ENCODE measurements at regions not wholly inside any gene's neighbourhood (a gene's known extent, or its start where the extent isn't known, plus 50 kb on each side); places are given as distances from the start of the nearest gene placed in this dataset.

DNA sequence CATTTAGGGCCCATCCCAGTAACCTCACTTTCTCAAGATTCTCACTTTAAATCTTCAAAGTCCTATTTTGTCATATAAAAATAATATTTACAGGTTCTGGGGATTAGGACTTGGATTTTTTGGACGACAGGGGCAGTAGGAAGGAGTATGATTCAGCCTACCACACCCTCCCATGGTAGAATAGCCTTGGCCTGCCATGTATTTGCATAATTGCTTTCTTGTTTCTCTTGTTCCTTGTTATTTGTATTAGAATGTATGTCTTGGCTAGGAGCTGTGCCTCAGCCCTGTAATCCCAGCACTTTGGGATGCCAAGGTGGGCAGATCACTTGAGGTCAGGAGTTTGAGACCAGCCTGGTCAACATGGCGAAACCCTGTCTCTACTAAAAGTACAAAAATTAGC is 92.5 kb downstream of the ELAPOR2 start:
- TF ChIP-seq, protein P1, sequence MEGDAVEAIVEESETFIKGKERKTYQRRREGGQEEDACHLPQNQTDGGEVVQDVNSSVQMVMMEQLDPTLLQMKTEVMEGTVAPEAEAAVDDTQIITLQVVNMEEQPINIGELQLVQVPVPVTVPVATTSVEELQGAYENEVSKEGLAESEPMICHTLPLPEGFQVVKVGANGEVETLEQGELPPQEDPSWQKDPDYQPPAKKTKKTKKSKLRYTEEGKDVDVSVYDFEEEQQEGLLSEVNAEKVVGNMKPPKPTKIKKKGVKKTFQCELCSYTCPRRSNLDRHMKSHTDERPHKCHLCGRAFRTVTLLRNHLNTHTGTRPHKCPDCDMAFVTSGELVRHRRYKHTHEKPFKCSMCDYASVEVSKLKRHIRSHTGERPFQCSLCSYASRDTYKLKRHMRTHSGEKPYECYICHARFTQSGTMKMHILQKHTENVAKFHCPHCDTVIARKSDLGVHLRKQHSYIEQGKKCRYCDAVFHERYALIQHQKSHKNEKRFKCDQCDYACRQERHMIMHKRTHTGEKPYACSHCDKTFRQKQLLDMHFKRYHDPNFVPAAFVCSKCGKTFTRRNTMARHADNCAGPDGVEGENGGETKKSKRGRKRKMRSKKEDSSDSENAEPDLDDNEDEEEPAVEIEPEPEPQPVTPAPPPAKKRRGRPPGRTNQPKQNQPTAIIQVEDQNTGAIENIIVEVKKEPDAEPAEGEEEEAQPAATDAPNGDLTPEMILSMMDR (IDR thresholded peaks at IDR 0.05), result no peak

DNA sequence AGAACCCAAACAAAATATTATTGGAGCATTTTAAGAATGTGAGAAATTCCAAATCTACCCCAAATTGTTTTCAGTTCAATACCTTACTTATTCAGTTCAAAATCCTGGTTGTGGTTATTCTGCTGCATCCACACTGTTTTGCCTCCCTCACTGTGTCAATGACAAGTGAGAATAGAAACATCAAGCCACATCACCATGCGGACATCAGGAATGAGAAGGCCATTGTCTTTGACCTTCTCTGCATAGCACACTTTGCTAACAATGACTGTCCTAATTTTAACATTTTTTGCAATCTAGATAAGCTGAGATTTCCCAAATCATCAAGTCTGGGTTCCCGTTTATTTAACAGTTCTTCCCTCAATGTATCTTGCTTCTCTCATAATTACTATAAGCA is 93.7 kb downstream of the ELAPOR2 start:
- TF ChIP-seq, protein P1 (IDR thresholded peaks at IDR 0.05), result no peak

DNA sequence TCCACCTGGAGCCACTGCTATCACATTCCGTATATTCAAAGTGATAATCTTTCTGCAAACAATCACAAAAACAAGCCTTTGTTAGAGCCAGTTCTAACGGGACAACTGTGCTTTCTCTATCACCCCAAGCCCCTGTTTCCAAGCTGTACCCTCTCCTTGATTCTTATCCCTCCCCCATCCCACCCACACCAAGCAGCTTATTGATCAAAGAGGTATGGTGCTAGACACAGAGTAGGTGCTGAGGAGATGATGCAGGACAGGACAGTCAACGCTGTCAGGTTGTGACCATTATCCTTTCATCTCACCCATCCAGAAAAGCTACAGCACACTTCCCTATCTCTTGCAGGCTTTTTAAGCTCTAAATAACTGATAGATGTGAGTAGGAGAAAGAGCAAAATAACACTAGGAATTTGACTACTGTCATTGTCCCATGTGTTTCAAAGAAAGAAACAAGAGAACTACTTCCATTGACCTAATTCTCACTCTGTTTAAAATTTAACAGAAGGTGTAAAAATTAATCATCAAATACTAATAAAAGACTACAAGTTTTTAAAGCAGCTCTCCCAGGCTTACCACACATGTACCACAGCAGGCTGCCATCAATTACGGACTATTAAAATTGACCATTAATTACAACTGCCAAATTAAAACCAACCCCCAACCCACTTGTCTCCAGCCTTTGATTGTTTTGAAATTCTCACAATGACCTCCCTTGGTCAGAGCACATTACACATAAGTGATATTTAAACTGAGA is 94.3 kb downstream of the ELAPOR2 start:
- TF ChIP-seq, protein P1 (IDR thresholded peaks at IDR 0.05), result no peak

DNA sequence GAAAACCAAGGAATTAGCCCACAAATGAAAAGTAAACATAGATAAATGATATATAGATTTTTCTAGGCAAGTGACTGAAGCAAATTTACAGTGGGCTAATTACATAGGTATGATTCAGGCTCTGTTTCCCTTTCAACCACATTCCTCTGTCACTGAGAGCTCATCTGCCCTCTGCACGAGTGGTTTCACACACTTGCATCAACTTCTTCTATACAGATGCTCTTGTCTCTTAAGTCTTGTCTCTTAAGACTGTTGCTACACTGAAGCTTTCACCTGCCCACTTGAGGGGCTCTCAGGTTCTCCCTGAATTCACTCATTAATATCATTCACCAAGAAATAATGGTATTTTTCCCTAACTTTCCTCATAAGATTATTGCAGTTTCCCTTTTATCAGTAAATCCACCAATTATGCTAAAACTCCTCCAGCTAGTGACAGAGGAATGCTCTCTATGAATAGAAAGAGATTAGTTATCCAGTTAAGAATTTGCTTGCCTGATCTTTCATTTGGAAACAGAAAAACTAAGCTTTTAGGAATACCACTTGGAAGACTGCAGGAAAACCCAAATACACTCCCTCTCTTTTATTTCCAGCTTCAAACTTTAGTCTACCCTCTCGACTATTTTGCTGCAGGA is 95.7 kb downstream of the ELAPOR2 start:
- TF ChIP-seq, protein P1 (IDR thresholded peaks at IDR 0.05), result no peak

DNA sequence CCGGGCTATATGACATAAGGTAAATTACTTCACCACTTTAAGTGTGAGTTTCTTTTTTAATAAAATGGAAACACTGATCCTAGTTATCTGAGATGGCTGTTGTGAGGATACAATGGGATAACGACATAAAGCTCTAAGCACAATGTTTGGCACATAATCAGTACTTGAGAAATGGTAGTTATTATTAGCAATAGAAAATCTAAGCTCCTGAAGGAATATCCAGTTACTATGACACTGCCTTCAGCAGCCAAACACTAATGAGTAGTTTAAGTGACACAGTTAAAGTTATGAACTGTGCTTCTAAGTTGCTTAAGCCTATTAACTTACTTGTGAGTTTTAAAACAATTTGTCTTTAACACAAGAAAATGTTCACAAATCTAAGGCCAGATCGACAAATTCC is 96.8 kb downstream of the ELAPOR2 start:
- TF ChIP-seq, protein P1 (IDR thresholded peaks at IDR 0.05), result no peak

DNA sequence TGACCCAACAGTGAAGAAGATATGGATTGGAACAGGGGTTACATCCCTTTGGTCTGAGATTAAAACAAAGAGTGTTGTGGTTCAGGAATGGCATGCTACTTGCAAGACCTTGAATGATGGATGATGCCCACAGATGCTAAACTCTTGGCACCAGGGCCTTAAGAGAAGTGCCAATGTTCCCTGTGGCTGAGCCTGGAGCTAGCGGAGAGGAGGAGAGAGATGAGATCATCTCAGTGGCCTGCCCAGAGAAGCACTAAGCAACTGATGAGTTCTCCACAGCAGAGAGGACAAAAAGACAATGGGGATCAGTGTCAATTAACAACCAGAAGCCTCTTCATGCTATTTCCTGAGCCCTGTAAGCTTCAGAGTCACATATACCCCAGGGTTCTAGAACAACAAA is 97.8 kb downstream of the ELAPOR2 start:
- TF ChIP-seq, protein P1 (IDR thresholded peaks at IDR 0.05), result no peak

DNA sequence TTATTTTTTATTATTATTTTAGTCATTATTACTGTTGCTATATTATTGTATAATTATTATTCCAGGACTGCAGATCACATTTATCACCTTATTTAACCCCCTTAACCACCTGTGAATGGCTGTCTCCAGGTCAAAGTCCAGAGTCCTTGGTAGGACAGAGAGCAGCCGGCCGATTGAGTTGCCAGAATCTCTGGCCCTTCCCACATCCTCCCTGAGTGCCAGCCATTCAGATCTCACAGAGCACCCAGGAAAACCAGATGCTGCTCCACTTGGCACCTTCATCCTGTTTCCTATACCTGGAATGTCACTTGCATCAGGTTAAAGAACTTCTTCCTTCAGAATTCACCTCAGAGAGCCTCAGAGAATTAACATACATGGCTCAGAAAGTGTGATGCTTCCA is 101.1 kb downstream of the ELAPOR2 start:
- TF ChIP-seq, protein P1 (IDR thresholded peaks at IDR 0.05), result no peak

All from LNCAP (cell line).